ENCODE measurements at regions not wholly inside any gene's neighbourhood (a gene's known extent, or its start where the extent isn't known, plus 50 kb on each side); places are given as distances from the start of the nearest gene placed in this dataset.

DNA sequence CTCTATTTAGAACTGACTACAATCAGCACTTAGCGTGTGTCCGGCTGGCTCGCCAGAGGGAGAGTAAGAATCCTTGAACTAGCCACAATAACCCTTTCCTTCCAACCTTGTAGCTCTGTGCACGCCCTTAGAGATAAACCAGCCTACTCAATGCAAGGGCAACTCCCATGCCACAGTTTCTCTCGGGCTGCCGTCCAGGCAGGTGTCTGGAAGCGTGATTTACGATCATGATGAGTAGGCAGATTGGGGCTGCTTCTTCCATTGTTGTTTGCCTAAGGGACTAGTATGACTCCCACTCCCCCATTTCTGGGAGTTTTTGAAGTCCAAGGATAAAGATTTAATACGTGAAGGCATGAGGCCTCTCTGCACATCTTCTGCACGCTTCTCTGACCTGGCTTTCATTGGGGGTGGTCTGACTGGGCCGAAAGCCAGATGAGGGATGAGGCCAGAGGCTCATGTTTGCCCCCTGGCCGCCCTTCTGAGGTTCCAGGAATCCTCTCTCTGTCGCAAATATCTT is 134.0 kb upstream of the MYO10 start:
- no TSS peak for BruUV-seq (replicated peaks)
- ATAC-seq (peak; percentile 58), DNase-seq (ENCODE audit: low read depth, low spot score) (peak; percentile 10)
- H3K4me1 ChIP-seq (ENCODE audit: control insufficient read depth in 1 of 2, insufficient read depth in 2 of 2, low read length in 2 of 2): peaks cover 3 to 11% of the 10 kb centered on the region in 2 experiments; a peak in 3 of 4 replicates
- no peak overlapping the region for H3K27ac ChIP-seq (ENCODE audit: low read depth, low read length)
- no peak overlapping the region for H3K9ac ChIP-seq (ENCODE audit: low read length)
- POLR2A ChIA-PET: no interaction called here
- intact Hi-C loops (cut with micrococcal nuclease): no loop called here
- TF ChIP-seq, protein P1, sequence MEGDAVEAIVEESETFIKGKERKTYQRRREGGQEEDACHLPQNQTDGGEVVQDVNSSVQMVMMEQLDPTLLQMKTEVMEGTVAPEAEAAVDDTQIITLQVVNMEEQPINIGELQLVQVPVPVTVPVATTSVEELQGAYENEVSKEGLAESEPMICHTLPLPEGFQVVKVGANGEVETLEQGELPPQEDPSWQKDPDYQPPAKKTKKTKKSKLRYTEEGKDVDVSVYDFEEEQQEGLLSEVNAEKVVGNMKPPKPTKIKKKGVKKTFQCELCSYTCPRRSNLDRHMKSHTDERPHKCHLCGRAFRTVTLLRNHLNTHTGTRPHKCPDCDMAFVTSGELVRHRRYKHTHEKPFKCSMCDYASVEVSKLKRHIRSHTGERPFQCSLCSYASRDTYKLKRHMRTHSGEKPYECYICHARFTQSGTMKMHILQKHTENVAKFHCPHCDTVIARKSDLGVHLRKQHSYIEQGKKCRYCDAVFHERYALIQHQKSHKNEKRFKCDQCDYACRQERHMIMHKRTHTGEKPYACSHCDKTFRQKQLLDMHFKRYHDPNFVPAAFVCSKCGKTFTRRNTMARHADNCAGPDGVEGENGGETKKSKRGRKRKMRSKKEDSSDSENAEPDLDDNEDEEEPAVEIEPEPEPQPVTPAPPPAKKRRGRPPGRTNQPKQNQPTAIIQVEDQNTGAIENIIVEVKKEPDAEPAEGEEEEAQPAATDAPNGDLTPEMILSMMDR (IDR thresholded peaks at IDR 0.05 in 2 of 3, conservative IDR thresholded peaks at IDR 0.05 in 1 of 3; ENCODE audit: borderline replicate concordance in 1 of 3, insufficient read depth in 1 of 3, low read depth in 2 of 3, low read length in 2 of 3): no peak
- TF ChIP-seq ZNF274 (IDR thresholded peaks at IDR 0.05; ENCODE audit: low read depth, low read length) (no peak), EZH2 (IDR thresholded peaks at IDR 0.05) (no peak), CEBPB (IDR thresholded peaks at IDR 0.05; ENCODE audit: low read depth) (no peak)
- TF ChIP-seq, protein P2, sequence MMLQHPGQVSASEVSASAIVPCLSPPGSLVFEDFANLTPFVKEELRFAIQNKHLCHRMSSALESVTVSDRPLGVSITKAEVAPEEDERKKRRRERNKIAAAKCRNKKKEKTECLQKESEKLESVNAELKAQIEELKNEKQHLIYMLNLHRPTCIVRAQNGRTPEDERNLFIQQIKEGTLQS (IDR thresholded peaks at IDR 0.05): no peak
- no peaks in the 10 kb centered on the region for H3K27me3 ChIP-seq (ENCODE audit: insufficient read depth, low read length)
- CTCF ChIA-PET: no interaction called here
- no peaks in the 10 kb centered on the region for H3K36me3 ChIP-seq (ENCODE audit: control insufficient read depth in 1 of 2, insufficient read depth in 2 of 2, low read length in 2 of 2)
- H3K9me2 ChIP-seq (ENCODE audit: insufficient read depth): no peaks in the 10 kb centered on the region
- H3K4me2 ChIP-seq (ENCODE audit: low read length): peak overlapping the region; percentile 25; the same call in 1 of the 2 replicates
- H4K20me1 ChIP-seq (ENCODE audit: insufficient read depth): no peaks in the 10 kb centered on the region
- H3K4me3 ChIP-seq (replicated peaks in 1 of 2; ENCODE audit: low read depth in 1 of 2, low read length in 2 of 2): no peak overlapping the region
- no peak overlapping the region for H2AFZ ChIP-seq (ENCODE audit: low read depth, low read length, poor library complexity, severe bottlenecking)
- RAD21 ChIA-PET (ENCODE audit: low non-redundant PET in 1 of 2, low total read pairs in 2 of 2, uncharacterized antibody in 2 of 2, unreplicated experiment in 2 of 2): no interaction called here
- H3K79me2 ChIP-seq (ENCODE audit: insufficient read depth, low read length): no peaks in the 10 kb centered on the region
- no peaks in the 10 kb centered on the region for H3K9me3 ChIP-seq (ENCODE audit: control insufficient read depth in 1 of 2, insufficient read depth in 1 of 2, low read depth in 1 of 2, low read length in 2 of 2)

DNA sequence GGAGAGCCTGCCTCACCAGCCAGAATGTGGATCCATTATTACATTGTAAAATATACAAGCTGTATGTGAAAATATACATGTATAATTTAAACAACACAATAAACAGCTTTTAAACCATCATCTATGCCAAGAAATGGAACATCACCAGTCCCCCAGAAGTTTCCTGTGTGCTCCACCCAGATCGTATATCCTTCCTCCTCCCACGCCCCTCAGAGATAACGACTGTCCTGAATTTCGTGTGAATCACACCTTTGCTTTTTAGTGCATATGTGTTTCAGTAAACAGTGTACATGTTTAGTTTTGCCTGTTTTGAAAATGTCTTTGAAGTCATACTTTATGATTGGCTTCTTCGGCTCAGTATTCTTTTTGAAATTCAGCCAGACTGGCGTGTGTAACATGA is 134.6 kb upstream of the MYO10 start:
- ChIA-PET CTCF (no interaction called here), RAD21 (ENCODE audit: low non-redundant PET in 1 of 2, low total read pairs in 2 of 2, uncharacterized antibody in 2 of 2, unreplicated experiment in 2 of 2) (no interaction called here), POLR2A (no interaction called here)
- ATAC-seq (no peak), DNase-seq (ENCODE audit: low read depth, low spot score) (no peak)
- Histone ChIP-seq H3K4me2 (ENCODE audit: low read length) (no peak overlapping the region), H3K9me3 (ENCODE audit: control insufficient read depth in 1 of 2, insufficient read depth in 1 of 2, low read depth in 1 of 2, low read length in 2 of 2) (no peaks in the 10 kb centered on the region), H2AFZ (ENCODE audit: low read depth, low read length, poor library complexity, severe bottlenecking) (no peak overlapping the region), H3K9ac (ENCODE audit: low read length) (no peak overlapping the region), H3K79me2 (ENCODE audit: insufficient read depth, low read length) (no peaks in the 10 kb centered on the region), H3K9me2 (ENCODE audit: insufficient read depth) (no peaks in the 10 kb centered on the region), H3K36me3 (ENCODE audit: control insufficient read depth in 1 of 2, insufficient read depth in 2 of 2, low read length in 2 of 2) (no peaks in the 10 kb centered on the region), H4K20me1 (ENCODE audit: insufficient read depth) (no peaks in the 10 kb centered on the region), H3K27ac (ENCODE audit: low read depth, low read length) (no peak overlapping the region), H3K4me3 (replicated peaks in 1 of 2; ENCODE audit: low read depth in 1 of 2, low read length in 2 of 2) (no peak overlapping the region), H3K27me3 (ENCODE audit: insufficient read depth, low read length) (no peaks in the 10 kb centered on the region), H3K4me1 (ENCODE audit: control insufficient read depth in 1 of 2, insufficient read depth in 2 of 2, low read length in 2 of 2) (peaks cover 3 to 11% of the 10 kb centered on the region in 2 experiments; a peak in 3 of 4 replicates)
- intact Hi-C loops (cut with micrococcal nuclease): no loop called here
- BruUV-seq (replicated peaks): no TSS peak
- TF ChIP-seq YY1 (IDR thresholded peaks at IDR 0.05; ENCODE audit: extremely low read depth, insufficient replicate concordance, low read depth, low read length): no peak
- TF ChIP-seq, protein P3, sequence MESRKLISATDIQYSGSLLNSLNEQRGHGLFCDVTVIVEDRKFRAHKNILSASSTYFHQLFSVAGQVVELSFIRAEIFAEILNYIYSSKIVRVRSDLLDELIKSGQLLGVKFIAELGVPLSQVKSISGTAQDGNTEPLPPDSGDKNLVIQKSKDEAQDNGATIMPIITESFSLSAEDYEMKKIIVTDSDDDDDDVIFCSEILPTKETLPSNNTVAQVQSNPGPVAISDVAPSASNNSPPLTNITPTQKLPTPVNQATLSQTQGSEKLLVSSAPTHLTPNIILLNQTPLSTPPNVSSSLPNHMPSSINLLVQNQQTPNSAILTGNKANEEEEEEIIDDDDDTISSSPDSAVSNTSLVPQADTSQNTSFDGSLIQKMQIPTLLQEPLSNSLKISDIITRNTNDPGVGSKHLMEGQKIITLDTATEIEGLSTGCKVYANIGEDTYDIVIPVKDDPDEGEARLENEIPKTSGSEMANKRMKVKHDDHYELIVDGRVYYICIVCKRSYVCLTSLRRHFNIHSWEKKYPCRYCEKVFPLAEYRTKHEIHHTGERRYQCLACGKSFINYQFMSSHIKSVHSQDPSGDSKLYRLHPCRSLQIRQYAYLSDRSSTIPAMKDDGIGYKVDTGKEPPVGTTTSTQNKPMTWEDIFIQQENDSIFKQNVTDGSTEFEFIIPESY (IDR thresholded peaks at IDR 0.05; ENCODE audit: extremely low read depth, insufficient replicate concordance, low read length): no peak
- no peak for TF ChIP-seq EZH2phosphoT487 (IDR thresholded peaks at IDR 0.05; ENCODE audit: borderline replicate concordance)
- no peak for TF ChIP-seq SRF (IDR thresholded peaks at IDR 0.05; ENCODE audit: low read depth)
- TF ChIP-seq, protein P4, sequence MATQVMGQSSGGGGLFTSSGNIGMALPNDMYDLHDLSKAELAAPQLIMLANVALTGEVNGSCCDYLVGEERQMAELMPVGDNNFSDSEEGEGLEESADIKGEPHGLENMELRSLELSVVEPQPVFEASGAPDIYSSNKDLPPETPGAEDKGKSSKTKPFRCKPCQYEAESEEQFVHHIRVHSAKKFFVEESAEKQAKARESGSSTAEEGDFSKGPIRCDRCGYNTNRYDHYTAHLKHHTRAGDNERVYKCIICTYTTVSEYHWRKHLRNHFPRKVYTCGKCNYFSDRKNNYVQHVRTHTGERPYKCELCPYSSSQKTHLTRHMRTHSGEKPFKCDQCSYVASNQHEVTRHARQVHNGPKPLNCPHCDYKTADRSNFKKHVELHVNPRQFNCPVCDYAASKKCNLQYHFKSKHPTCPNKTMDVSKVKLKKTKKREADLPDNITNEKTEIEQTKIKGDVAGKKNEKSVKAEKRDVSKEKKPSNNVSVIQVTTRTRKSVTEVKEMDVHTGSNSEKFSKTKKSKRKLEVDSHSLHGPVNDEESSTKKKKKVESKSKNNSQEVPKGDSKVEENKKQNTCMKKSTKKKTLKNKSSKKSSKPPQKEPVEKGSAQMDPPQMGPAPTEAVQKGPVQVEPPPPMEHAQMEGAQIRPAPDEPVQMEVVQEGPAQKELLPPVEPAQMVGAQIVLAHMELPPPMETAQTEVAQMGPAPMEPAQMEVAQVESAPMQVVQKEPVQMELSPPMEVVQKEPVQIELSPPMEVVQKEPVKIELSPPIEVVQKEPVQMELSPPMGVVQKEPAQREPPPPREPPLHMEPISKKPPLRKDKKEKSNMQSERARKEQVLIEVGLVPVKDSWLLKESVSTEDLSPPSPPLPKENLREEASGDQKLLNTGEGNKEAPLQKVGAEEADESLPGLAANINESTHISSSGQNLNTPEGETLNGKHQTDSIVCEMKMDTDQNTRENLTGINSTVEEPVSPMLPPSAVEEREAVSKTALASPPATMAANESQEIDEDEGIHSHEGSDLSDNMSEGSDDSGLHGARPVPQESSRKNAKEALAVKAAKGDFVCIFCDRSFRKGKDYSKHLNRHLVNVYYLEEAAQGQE (IDR thresholded peaks at IDR 0.05; ENCODE audit: low read depth): no peak
- no peak for TF ChIP-seq POLR2AphosphoS5 (IDR thresholded peaks at IDR 0.05; ENCODE audit: low read depth, low read length)
- TF ChIP-seq, protein P2 (IDR thresholded peaks at IDR 0.05): no peak
